ENCODE measurements at regions not wholly inside any gene's neighbourhood (a gene's known extent, or its start where the extent isn't known, plus 50 kb on each side); places are given as distances from the start of the nearest gene placed in this dataset.
A peak's percentile ranks its signal among the peaks of the same experiment; 100 is the strongest.

DNA sequence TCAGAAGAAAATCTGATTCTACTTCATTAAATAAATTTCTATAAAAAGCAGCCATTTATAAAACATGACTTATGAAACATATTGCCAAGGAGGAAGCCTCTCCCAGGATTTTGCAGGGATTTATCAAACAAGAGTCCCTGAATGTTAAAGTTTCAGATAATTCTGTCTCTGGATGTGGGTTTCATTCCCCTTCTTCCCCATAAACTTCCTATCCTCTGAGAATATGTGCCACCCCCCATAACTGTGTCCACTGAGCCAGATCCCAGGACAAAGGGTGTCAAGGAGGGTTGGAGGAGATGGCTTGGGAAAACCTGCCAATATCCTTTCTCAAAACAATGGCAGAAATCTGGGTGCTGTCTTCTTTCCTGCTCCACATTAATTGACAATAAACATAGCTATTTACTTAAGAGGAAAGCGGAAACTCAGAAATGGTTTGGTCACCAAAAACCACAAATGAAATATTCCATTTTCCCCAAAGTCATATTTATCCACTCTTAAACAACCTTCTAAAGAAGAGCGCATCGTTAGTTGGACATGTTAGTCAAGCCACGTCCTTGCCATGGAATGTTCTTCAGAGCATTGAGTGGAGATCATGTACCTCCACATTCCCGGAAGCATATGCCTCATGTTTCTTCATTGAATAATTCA lies 54.3 kb upstream of the AKR1E2 start:
- intact Hi-C loops (cut with micrococcal nuclease) = loop anchor here (1.0 to 10.0 kb wide), 16 partner anchors 9 to 1677 kb away; no protein-coding TSS in a partner anchor
- H4K20me1 ChIP-seq (replicated peaks; ENCODE audit: control insufficient read depth, extremely low read depth, insufficient read depth, low read length) = no peaks in the 10 kb centered on the region
- dilution Hi-C loops (cut with MboI; ENCODE audit: extremely low pct_ligation_motif_present, low sequenced_read_pairs) = no loop called here
- ChIA-PET POLR2A (interaction anchor here (1.2 to 1.3 kb wide), 2 partner anchors 94 to 987 kb away, joined by 4 to 9 read pairs; partner anchors contain the start of gene KLF6), CTCF (interaction anchor here (1.1 to 3.4 kb wide), 7 partner anchors 9 to 1578 kb away, joined by 3 to 39 read pairs (median 5); no protein-coding TSS in a partner anchor)
- DNase-seq (ENCODE audit: low read depth, low spot score) (no peak), FAIRE-seq (no peak)
- H3K9me3 ChIP-seq (replicated peaks; ENCODE audit: control insufficient read depth, insufficient read depth, low read length) = no peaks in the 10 kb centered on the region
- H3K27me3 ChIP-seq (ENCODE audit: control insufficient read depth in 2 of 2, insufficient read depth in 2 of 2, low read length in 2 of 2) = no peaks in the 10 kb centered on the region
- H3K9me1 ChIP-seq (replicated peaks; ENCODE audit: control insufficient read depth, extremely low read depth, insufficient read depth, low read length) = no peaks in the 10 kb centered on the region
- no peak overlapping the region for H2AFZ ChIP-seq (ENCODE audit: low read depth, low read length)
- H3K36me3 ChIP-seq (ENCODE audit: control insufficient read depth in 2 of 2, extremely low read depth in 1 of 2, insufficient read depth in 2 of 2, low read length in 2 of 2) = no peaks in the 10 kb centered on the region
- H3K4me2 ChIP-seq (ENCODE audit: insufficient read depth, low read length) = peak overlapping the region; percentile 73
- peak overlapping the region; percentile 100 for H3K27ac ChIP-seq (ENCODE audit: insufficient read depth, low read depth, low read length)
- peak overlapping the region; percentile 95 for H3K9ac ChIP-seq (replicated peaks; ENCODE audit: extremely low read depth, insufficient read depth, low read length)
- H3K4me3 ChIP-seq (replicated peaks in 1 of 3; ENCODE audit: insufficient read depth in 1 of 3, low read depth in 1 of 3, low read length in 3 of 3) = no peak overlapping the region
- TF ChIP-seq JUN (IDR thresholded peaks at IDR 0.05; ENCODE audit: borderline replicate concordance, insufficient read depth, insufficient read length, low read depth) = peak; percentile 29
- TF ChIP-seq GATA2 (IDR thresholded peaks at IDR 0.05; ENCODE audit: insufficient read depth, insufficient read length, low read depth, low read length) = no peak
- TF ChIP-seq, protein P1, sequence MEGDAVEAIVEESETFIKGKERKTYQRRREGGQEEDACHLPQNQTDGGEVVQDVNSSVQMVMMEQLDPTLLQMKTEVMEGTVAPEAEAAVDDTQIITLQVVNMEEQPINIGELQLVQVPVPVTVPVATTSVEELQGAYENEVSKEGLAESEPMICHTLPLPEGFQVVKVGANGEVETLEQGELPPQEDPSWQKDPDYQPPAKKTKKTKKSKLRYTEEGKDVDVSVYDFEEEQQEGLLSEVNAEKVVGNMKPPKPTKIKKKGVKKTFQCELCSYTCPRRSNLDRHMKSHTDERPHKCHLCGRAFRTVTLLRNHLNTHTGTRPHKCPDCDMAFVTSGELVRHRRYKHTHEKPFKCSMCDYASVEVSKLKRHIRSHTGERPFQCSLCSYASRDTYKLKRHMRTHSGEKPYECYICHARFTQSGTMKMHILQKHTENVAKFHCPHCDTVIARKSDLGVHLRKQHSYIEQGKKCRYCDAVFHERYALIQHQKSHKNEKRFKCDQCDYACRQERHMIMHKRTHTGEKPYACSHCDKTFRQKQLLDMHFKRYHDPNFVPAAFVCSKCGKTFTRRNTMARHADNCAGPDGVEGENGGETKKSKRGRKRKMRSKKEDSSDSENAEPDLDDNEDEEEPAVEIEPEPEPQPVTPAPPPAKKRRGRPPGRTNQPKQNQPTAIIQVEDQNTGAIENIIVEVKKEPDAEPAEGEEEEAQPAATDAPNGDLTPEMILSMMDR (IDR thresholded peaks at IDR 0.05; ENCODE audit: extremely low read depth in 1 of 2, insufficient read depth in 1 of 2, low read depth in 1 of 2, low read length in 2 of 2) = no peak
- TF ChIP-seq, protein P2, sequence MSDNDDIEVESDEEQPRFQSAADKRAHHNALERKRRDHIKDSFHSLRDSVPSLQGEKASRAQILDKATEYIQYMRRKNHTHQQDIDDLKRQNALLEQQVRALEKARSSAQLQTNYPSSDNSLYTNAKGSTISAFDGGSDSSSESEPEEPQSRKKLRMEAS (IDR thresholded peaks at IDR 0.05; ENCODE audit: insufficient read depth, insufficient read length) = no peak
- peak; percentile 13 for TF ChIP-seq POLR2A (IDR thresholded peaks at IDR 0.05; ENCODE audit: low read depth, low read length)
- TF ChIP-seq MYC (IDR thresholded peaks at IDR 0.05; ENCODE audit: low read depth, low read length) = no peak
- TF ChIP-seq POLR2AphosphoS5 (IDR thresholded peaks at IDR 0.05; ENCODE audit: insufficient read depth, low read depth, low read length) = peak; percentile 38
- TF ChIP-seq EZH2 (IDR thresholded peaks at IDR 0.05; ENCODE audit: borderline replicate concordance, low read depth, low read length, severe bottlenecking) = no peak
- no peak for TF ChIP-seq FOS (IDR thresholded peaks at IDR 0.05; ENCODE audit: borderline replicate concordance, insufficient read depth, low read length)
- peaks cover 5% of the 10 kb centered on the region for H3K79me2 ChIP-seq (ENCODE audit: control insufficient read depth, insufficient read depth, low read length)
- no TSS peak for BruUV-seq (replicated peaks)
- peaks cover 71% of the 10 kb centered on the region for H3K4me1 ChIP-seq (ENCODE audit: control insufficient read depth, extremely low read depth, insufficient read depth, low read length)
